H9 (cell line): ENCODE measurements at regions not wholly inside any gene's neighbourhood (a gene's known extent, or its start where the extent isn't known, plus 50 kb on each side); places are given as distances from the start of the nearest gene placed in this dataset.

ENCODE experiments used
- DNase-seq: peaks from one replicate; pipeline ENCODE4 v3.0.0-alpha.2; 2017
- H2AFZ ChIP-seq: one replicate; pipeline ENCODE4 v1.6.1; 2013; ENCODE audit warnings: mild to moderate bottlenecking, low read length, control low read depth, moderate library complexity
- H2AK5ac ChIP-seq: 2 replicates; pipeline ENCODE4 v1.6.1; 2013; ENCODE audit warnings: low read length, control low read depth, mixed read lengths; ENCODE audit not compliant: insufficient read length
- H2BK120ac ChIP-seq: one replicate; pipeline ENCODE4 v1.6.1; 2013; ENCODE audit warnings: low read depth, mild to moderate bottlenecking, low read length, control low read depth, inconsistent platforms; ENCODE audit not compliant: poor library complexity, severe bottlenecking
- H2BK12ac ChIP-seq: 2 replicates; pipeline ENCODE4 v1.6.1; 2013; ENCODE audit warnings: low read length, control low read depth, mixed read lengths, low read depth; ENCODE audit not compliant: insufficient read length
- H2BK15ac ChIP-seq: 2 replicates; pipeline ENCODE4 v1.6.1; 2013; ENCODE audit warnings: low read depth, low read length, control low read depth
- H2BK20ac ChIP-seq: one replicate; pipeline ENCODE4 v1.6.1; 2013; ENCODE audit warnings: low read depth, mild to moderate bottlenecking, low read length, control low read depth, inconsistent platforms; ENCODE audit not compliant: poor library complexity, severe bottlenecking
- H2BK5ac ChIP-seq: 2 replicates; pipeline ENCODE4 v1.6.1; 2013; ENCODE audit warnings: low read length, control low read depth, mixed read lengths; ENCODE audit not compliant: insufficient read length
- H3K14ac ChIP-seq: 2 replicates; pipeline ENCODE4 v1.6.1; 2013; ENCODE audit warnings: low read length, control low read depth; ENCODE audit not compliant: insufficient read depth
- H3K18ac ChIP-seq: 2 replicates; pipeline ENCODE4 v1.6.1; 2013; ENCODE audit warnings: low read depth, mild to moderate bottlenecking, mixed read lengths, low read length, control low read depth; ENCODE audit not compliant: insufficient read length
- H3K23ac ChIP-seq: 2 replicates; pipeline ENCODE4 v1.6.1; 2013; ENCODE audit warnings: low read length, control low read depth, mixed read lengths, low read depth; ENCODE audit not compliant: insufficient read length
- H3K23me2 ChIP-seq: 2 replicates; pipeline ENCODE4 v1.6.1; 2013; ENCODE audit warnings: low read depth, mild to moderate bottlenecking, mixed read lengths, low read length, control low read depth; ENCODE audit not compliant: insufficient read length, poor library complexity, severe bottlenecking
- H3K27ac ChIP-seq: 2 replicates; pipeline ENCODE4 v1.5.1; 2013; ENCODE audit warnings: low read length, control low read depth, mixed read lengths, low read depth; ENCODE audit not compliant: insufficient read length
- H3K27me3 ChIP-seq: 2 replicates; pipeline ENCODE4 v1.6.1; 2013; ENCODE audit warnings: low read length, control low read depth, inconsistent platforms; ENCODE audit not compliant: insufficient read depth
- H3K4ac ChIP-seq: 2 replicates; pipeline ENCODE4 v1.6.1; 2013; ENCODE audit warnings: low read depth, mild to moderate bottlenecking, control low read depth, inconsistent platforms, low read length, moderate library complexity
- H3K4me1 ChIP-seq: 2 replicates; pipeline ENCODE4 v1.6.1; 2013; ENCODE audit warnings: low read length, control low read depth, inconsistent platforms; ENCODE audit not compliant: insufficient read depth
- H3K4me2 ChIP-seq: 2 replicates; pipeline ENCODE4 v1.6.1; 2013; ENCODE audit warnings: low read length, control low read depth, mixed read lengths; ENCODE audit not compliant: insufficient read length, insufficient read depth
- H3K56ac ChIP-seq: 2 replicates; pipeline ENCODE4 v1.6.1; 2013; ENCODE audit warnings: low read depth, mild to moderate bottlenecking, mixed read lengths, low read length, control low read depth; ENCODE audit not compliant: insufficient read length
- H3K79me1 ChIP-seq: 2 replicates; pipeline ENCODE4 v1.6.1; 2013; ENCODE audit warnings: low read depth, mild to moderate bottlenecking, moderate library complexity, low read length, control low read depth, inconsistent platforms; ENCODE audit not compliant: insufficient read depth, poor library complexity, severe bottlenecking
- H3K79me2 ChIP-seq: 2 replicates; pipeline ENCODE4 v1.6.1; 2013; ENCODE audit warnings: low read length, control low read depth, inconsistent platforms; ENCODE audit not compliant: insufficient read depth
- H3K9ac ChIP-seq: 2 replicates; pipeline ENCODE4 v1.6.1; 2013; ENCODE audit warnings: low read length, control low read depth, mixed read lengths; ENCODE audit not compliant: insufficient read length; ENCODE audit errors: extremely low read depth
- H3K9me3 ChIP-seq: one replicate; pipeline ENCODE4 v1.6.1; 2013; ENCODE audit warnings: low read depth, low read length, inconsistent platforms; ENCODE audit not compliant: control insufficient read depth
- H3T11ph ChIP-seq: one replicate; pipeline ENCODE4 v1.6.1; 2013; ENCODE audit warnings: mild to moderate bottlenecking, low read length, control low read depth, inconsistent platforms
- H4K20me1 ChIP-seq: one replicate; pipeline ENCODE4 v1.6.1; 2013; ENCODE audit not compliant: control insufficient read depth, insufficient read length, insufficient read depth
- H4K5ac ChIP-seq: 2 replicates; pipeline ENCODE4 v1.6.1; 2013; ENCODE audit warnings: low read depth, mild to moderate bottlenecking, mixed read lengths, low read length, control low read depth; ENCODE audit not compliant: insufficient read length
- H4K8ac ChIP-seq: replicated peaks from 2 replicates; pipeline ENCODE4 v1.6.1; 2013; ENCODE audit warnings: low read length, control low read depth, mixed read lengths, low read depth; ENCODE audit not compliant: insufficient read length
- H4K91ac ChIP-seq: 2 replicates; pipeline ENCODE4 v1.6.1; 2013; ENCODE audit warnings: low read depth, mild to moderate bottlenecking, moderate library complexity, mixed read lengths, low read length, control low read depth; ENCODE audit not compliant: insufficient read length
- H3K27ac Mint-ChIP-seq, 3 experiments: 2 replicates in 2 of 3; 3 replicates in 1 of 3; pipeline ENCODE4 v1.8.0; 2020 to 2021; ENCODE audit warnings: mixed read lengths in 3 of 3, mild to moderate bottlenecking in 1 of 3, moderate library complexity in 1 of 3
- H3K27me3 Mint-ChIP-seq: 2 replicates; pipeline ENCODE4 v1.8.0; 2021; ENCODE audit warnings: low read depth, mild to moderate bottlenecking, moderate library complexity, mixed read lengths
- H3K36me3 Mint-ChIP-seq, 3 experiments: 2 replicates in 2 of 3; 3 replicates in 1 of 3; pipeline ENCODE4 v1.8.0; 2020 to 2021; ENCODE audit warnings: low read depth in 3 of 3, mixed read lengths in 3 of 3; ENCODE audit not compliant: insufficient read depth in 1 of 3
- H3K4me1 Mint-ChIP-seq, 2 experiments: 2 replicates each; pipeline ENCODE4 v1.8.0; 2020; ENCODE audit warnings: mixed read lengths in 2 of 2
- H3K4me3 Mint-ChIP-seq, 2 experiments: 2 replicates in 1 of 2; 3 replicates in 1 of 2; pipeline ENCODE4 v1.8.0; 2020 to 2021; ENCODE audit warnings: mild to moderate bottlenecking in 2 of 2, mixed read lengths in 2 of 2, moderate library complexity in 1 of 2
- H3K9me3 Mint-ChIP-seq, 2 experiments: 2 replicates in 1 of 2; 3 replicates in 1 of 2; pipeline ENCODE4 v1.8.0; 2020; ENCODE audit warnings: mild to moderate bottlenecking in 2 of 2, mixed read lengths in 2 of 2, moderate library complexity in 1 of 2
- CTCF ChIP-seq: fragments of 200-600 bp; sonication (generic); conservative IDR thresholded peaks from 3 replicates; pipeline ENCODE4 v1.8.0; 2021; ENCODE audit warnings: antibody characterized with exemption, mild to moderate bottlenecking
- WGBS: extraction: QIAGEN DNeasy Blood & Tissue Kit; methylation state at CpG from one replicate; pipeline ENCODE4 v1.1.7; 2013; ENCODE audit warnings: missing lambda C conversion rate, low lambda C conversion rate, mixed read lengths; ENCODE audit not compliant: insufficient read length; ENCODE audit errors: extremely low coverage; 5-methylcytosine and 5-hydroxymethylcytosine counted together

GRCh38 chr11:86187027-86187426 is 57.5 kb upstream of the EED start:
- Histone ChIP-seq H3K4me2 (no peak overlapping the region), H3K79me2 (no peaks in the 10 kb centered on the region), H3K4me1 (no peaks in the 10 kb centered on the region), H3K23me2 (no peaks in the 10 kb centered on the region), H4K91ac (no peak overlapping the region), H3K14ac (no peak overlapping the region), H2BK5ac (no peak overlapping the region), H3K79me1 (no peaks in the 10 kb centered on the region), H3K56ac (no peak overlapping the region), H4K20me1 (no peaks in the 10 kb centered on the region), H3K27me3 (no peaks in the 10 kb centered on the region), H2AK5ac (no peak overlapping the region), H3K23ac (no peak overlapping the region), H2BK15ac (no peak overlapping the region), H2BK12ac (no peak overlapping the region), H2BK20ac (no peak overlapping the region), H3K9me3 (no peaks in the 10 kb centered on the region), H4K8ac (no peak overlapping the region), H4K5ac (no peak overlapping the region), H3K27ac (no peak overlapping the region), H3T11ph (no peak overlapping the region), H3K4ac (no peak overlapping the region), H2AFZ (no peak overlapping the region), H2BK120ac (no peak overlapping the region), H3K18ac (no peak overlapping the region), H3K9ac (no peak overlapping the region)
- DNase-seq: no peak
- Mint-ChIP-seq H3K4me1 (no peaks in the 10 kb centered on the region), H3K27ac (no peak overlapping the region), H3K9me3 (no peaks in the 10 kb centered on the region), H3K4me3 (no peak overlapping the region), H3K27me3 (peaks cover 6% of the 10 kb centered on the region), H3K36me3 (no peaks in the 10 kb centered on the region)
- no CpG with 5 or more reads among the region's 2 CpGs for WGBS
- TF ChIP-seq CTCF: no peak
